Body of pancreas (tissue), 4 donors: ENCODE measurements at regions not wholly inside any gene's neighbourhood (a gene's known extent, or its start where the extent isn't known, plus 50 kb on each side); places are given as distances from the start of the nearest gene placed in this dataset.

Experiments
- ATAC-seq: fragments of 150-250 bp; one replicate; pipeline ENCODE4 v1.9.1; 2016
- DNase-seq, 4 donors: peaks; one replicate each; pipeline ENCODE4 v3.0.0-alpha.2; 2019
- H3K27ac ChIP-seq, 4 donors: fragments of 200-600 bp; sonication (generic); 1 replicate in 3 of 4; 2 replicates in 1 of 4; pipeline versions ENCODE4 v1.5.1 to v1.6.1; 2016 to 2019; ENCODE audit warnings: mild to moderate bottlenecking in 1 of 4, mixed read lengths in 1 of 4, moderate library complexity in 1 of 4
- H3K27me3 ChIP-seq, 2 donors: fragments of 200-600 bp; sonication (generic); one replicate each; pipeline ENCODE4 v1.6.0; 2016; ENCODE audit warnings: mild to moderate bottlenecking in 1 of 2
- H3K36me3 ChIP-seq, 2 donors: fragments of 200-600 bp; sonication (generic); replicated peaks in 1 of 2; 2 replicates each; pipeline ENCODE4 v1.5.1; 2016; ENCODE audit warnings: low read depth in 2 of 2; ENCODE audit not compliant: insufficient read depth in 1 of 2
- H3K4me1 ChIP-seq: fragments of 200-600 bp; sonication (generic); one replicate; pipeline ENCODE4 v1.6.0; 2016
- H3K4me3 ChIP-seq, 2 donors: fragments of 200-600 bp; sonication (generic); 1 replicate in 1 of 2; 2 replicates in 1 of 2; pipeline ENCODE4 v1.5.1; 2016 to 2019
- H3K9me3 ChIP-seq, 3 donors: fragments of 200-600 bp; sonication (generic); 1 replicate in 2 of 3; 2 replicates in 1 of 3; pipeline ENCODE4 v1.5.1; 2016
- POLR2A ChIP-seq, 3 donors: fragments of 450-650 bp; IDR thresholded peaks; one replicate each; pipeline ENCODE4 v1.6.1; 2016; ENCODE audit warnings: antibody characterized with exemption in 3 of 3, mild to moderate bottlenecking in 2 of 3
- WGBS, 2 donors: methylation state at CpG; one replicate each; pipeline ENCODE4 v1.1.5; 2017; 5-methylcytosine and 5-hydroxymethylcytosine counted together
- intact Hi-C: fragments of 100-400 bp; cut with DNase I; formaldehyde crosslinking; loops from one replicate; pipeline ENCODE4 v1.15.1; 2023
- TF ChIP-seq, protein P1 (sequence below), 7 experiments: fragments of 450-650 bp in 4 of 7; fragments of 200-600 bp in 3 of 7; sonication (generic) in 3 of 7; IDR thresholded peaks; one replicate each; pipeline ENCODE4 v1.5.1; 2016 to 2019; ENCODE audit warnings: antibody characterized with exemption in 7 of 7

DNA sequence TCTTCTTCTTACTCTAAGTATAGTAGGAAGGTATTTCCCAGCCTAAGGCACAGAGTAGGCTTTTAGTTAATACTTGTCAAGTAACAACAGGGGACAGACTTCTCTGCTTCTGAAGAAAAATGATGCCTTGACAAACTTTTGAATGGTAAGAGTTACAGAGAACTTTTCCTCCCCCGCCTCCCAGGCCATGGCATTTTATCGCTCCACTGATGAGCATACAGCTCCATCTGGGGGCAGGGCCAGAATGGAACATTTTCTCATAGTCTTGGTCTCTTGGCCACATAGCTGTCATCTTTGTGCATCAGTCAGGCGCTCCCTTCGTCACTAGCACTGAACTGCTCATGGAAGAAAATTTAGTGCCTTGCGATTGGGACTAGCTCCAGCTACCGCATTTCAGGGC lies 1066.8 kb upstream of the CITED2 start:
- ATAC-seq (peak; percentile 77), DNase-seq (peak; percentile 43 to 56 (median 46))
- peaks cover 8% of the 10 kb centered on the region for H3K4me1 ChIP-seq
- no peak for TF ChIP-seq POLR2A (IDR thresholded peaks at IDR 0.05)
- TF ChIP-seq, protein P1, sequence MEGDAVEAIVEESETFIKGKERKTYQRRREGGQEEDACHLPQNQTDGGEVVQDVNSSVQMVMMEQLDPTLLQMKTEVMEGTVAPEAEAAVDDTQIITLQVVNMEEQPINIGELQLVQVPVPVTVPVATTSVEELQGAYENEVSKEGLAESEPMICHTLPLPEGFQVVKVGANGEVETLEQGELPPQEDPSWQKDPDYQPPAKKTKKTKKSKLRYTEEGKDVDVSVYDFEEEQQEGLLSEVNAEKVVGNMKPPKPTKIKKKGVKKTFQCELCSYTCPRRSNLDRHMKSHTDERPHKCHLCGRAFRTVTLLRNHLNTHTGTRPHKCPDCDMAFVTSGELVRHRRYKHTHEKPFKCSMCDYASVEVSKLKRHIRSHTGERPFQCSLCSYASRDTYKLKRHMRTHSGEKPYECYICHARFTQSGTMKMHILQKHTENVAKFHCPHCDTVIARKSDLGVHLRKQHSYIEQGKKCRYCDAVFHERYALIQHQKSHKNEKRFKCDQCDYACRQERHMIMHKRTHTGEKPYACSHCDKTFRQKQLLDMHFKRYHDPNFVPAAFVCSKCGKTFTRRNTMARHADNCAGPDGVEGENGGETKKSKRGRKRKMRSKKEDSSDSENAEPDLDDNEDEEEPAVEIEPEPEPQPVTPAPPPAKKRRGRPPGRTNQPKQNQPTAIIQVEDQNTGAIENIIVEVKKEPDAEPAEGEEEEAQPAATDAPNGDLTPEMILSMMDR (IDR thresholded peaks at IDR 0.05), result peak in 6 of 7 experiments; percentile 22 to 60 (median 57)
- H3K4me3 ChIP-seq, result no peak overlapping the region
- WGBS, 2 donors, result 48 to 51% methylated on average over 6 of the region's 6 CpGs
- no peaks in the 10 kb centered on the region for H3K9me3 ChIP-seq
- no peaks in the 10 kb centered on the region for H3K27me3 ChIP-seq
- H3K27ac ChIP-seq, result no peak overlapping the region
- no peaks in the 10 kb centered on the region for H3K36me3 ChIP-seq
- intact Hi-C loops, result no loop called here

DNA sequence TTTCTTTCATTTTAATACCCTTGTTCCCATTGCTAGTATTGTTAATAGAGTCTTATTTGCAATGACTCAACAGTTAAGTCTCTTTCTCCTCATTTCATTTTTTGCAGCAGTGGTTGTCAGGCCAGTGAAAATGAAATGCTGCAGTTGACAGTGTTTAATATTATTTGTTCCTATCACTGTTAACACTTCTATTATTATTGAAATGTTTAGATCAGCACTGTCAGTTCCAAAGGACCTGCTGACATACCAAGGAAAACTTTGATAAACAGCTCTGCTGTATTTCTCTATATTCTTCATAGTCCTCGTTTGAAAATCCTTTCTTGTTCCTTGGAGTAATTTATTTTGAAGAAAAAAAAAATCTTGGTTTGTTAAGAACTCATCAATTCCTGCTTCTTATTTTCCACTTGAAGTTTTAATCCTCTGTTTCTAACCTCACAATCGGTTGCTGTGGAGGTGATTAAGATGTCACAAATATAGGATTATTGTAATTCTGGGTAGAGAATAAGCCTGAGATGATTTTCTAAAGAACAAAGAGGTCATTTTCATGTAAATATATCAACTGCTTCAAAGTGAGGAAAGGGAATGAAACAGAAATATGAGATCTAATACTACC lies 1065.9 kb upstream of the CITED2 start:
- H3K36me3 ChIP-seq, result no peaks in the 10 kb centered on the region
- 65 to 71% methylated on average over 2 of the region's 2 CpGs for WGBS, 2 donors
- H3K4me3 ChIP-seq, result no peak overlapping the region
- no peaks in the 10 kb centered on the region for H3K4me1 ChIP-seq
- TF ChIP-seq POLR2A (IDR thresholded peaks at IDR 0.05), result no peak
- TF ChIP-seq, protein P1 (IDR thresholded peaks at IDR 0.05), result no peak
- no peak overlapping the region for H3K27ac ChIP-seq
- H3K9me3 ChIP-seq, result no peaks in the 10 kb centered on the region
- intact Hi-C loops, result no loop called here
- DNase-seq (no peak), ATAC-seq (no peak)
- H3K27me3 ChIP-seq, result no peaks in the 10 kb centered on the region

DNA sequence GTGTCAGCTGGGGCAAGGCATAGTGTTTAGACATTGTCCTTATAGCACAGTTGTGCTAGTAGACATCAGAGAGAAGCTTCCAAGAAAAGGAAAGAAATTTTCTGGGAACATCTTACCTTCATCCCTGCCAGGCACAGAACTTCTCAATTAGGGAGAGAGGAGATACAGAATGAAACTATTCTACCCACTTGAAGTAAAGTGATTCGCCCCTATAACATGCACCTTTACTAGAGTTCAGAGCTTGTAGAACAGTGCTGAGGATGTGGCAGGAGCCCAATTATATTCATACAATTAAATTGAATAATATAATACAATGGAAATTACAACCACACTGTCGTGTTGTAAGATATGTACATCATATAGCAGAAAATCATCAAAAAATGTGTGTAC lies 1063.9 kb upstream of the CITED2 start:
- Histone ChIP-seq H3K36me3 (no peaks in the 10 kb centered on the region), H3K4me1 (no peaks in the 10 kb centered on the region), H3K9me3 (no peaks in the 10 kb centered on the region), H3K27me3 (no peaks in the 10 kb centered on the region), H3K27ac (no peak overlapping the region), H3K4me3 (no peak overlapping the region)
- ATAC-seq (no peak), DNase-seq (no peak)
- 75 to 84% methylated on average over 2 of the region's 2 CpGs for WGBS, 2 donors
- TF ChIP-seq, protein P1 (IDR thresholded peaks at IDR 0.05), result no peak
- no peak for TF ChIP-seq POLR2A (IDR thresholded peaks at IDR 0.05)
- intact Hi-C loops, result no loop called here

DNA sequence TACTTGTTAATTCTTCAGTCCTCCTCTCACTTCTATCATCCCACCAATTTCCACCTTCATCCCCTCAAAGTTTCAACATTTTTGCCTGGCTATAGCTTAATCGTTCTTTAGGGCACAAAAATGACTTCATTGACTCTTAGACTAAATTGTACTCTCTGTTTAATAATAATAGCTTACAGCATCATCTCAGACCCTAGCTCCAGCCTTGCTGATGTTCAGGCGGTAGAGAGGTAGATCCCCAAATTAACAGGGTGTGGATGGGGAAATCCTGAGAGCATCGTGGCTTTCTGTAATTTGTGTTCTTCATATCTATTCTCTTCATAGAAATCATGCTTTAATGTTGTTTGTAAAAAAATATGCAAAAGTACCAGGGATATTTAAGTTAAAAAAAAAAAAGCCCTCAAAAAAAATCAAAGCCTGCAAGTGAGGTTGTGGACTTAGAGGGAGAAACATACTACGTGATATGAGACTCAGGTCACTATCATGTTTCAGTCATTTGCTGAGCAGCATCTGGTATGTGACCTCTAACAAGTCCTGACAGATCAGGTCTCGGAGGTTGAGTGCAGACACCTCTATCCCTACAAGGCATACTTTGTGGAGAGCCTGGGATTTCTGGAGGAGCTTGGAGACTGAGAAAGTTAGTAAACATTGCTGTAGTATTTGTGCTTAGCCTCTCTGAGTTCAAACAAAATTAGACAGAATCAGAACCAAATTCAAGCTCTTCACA lies 1063.3 kb upstream of the CITED2 start:
- WGBS, 2 donors, result 62 to 73% methylated on average over 5 of the region's 5 CpGs
- Histone ChIP-seq H3K27me3 (no peaks in the 10 kb centered on the region), H3K27ac (no peak overlapping the region), H3K4me1 (no peaks in the 10 kb centered on the region), H3K9me3 (no peaks in the 10 kb centered on the region), H3K36me3 (no peaks in the 10 kb centered on the region), H3K4me3 (no peak overlapping the region)
- intact Hi-C loops, result no loop called here
- ATAC-seq, result no peak
- DNase-seq, result no peak
- TF ChIP-seq, protein P1 (IDR thresholded peaks at IDR 0.05), result no peak
- no peak for TF ChIP-seq POLR2A (IDR thresholded peaks at IDR 0.05)
